Activated gamma-delta T cell treated with Interleukin-2 at 50 U/mL for 16 hours (primary cell): ENCODE measurements at regions not wholly inside any gene's neighbourhood (a gene's known extent, or its start where the extent isn't known, plus 50 kb on each side); places are given as distances from the start of the nearest gene placed in this dataset.

Experiments used
- DNase-seq: peaks from one replicate; pipeline ENCODE4 v3.0.0-alpha.2; 2020

GRCh38 chr2:103960129-103960513 is 893.8 kb upstream of the POU3F3 start:
- no peak for DNase-seq

- no peak for DNase-seq
Measured at GRCh38 chr2:103960951-103961350, 893.0 kb upstream of the POU3F3 start.

GRCh38 chr2:103961862-103962261 is 892.1 kb upstream of the POU3F3 start:
- DNase-seq = no peak

- DNase-seq = no peak
Measured at GRCh38 chr2:103962670-103963069, 891.2 kb upstream of the POU3F3 start.

DNA sequence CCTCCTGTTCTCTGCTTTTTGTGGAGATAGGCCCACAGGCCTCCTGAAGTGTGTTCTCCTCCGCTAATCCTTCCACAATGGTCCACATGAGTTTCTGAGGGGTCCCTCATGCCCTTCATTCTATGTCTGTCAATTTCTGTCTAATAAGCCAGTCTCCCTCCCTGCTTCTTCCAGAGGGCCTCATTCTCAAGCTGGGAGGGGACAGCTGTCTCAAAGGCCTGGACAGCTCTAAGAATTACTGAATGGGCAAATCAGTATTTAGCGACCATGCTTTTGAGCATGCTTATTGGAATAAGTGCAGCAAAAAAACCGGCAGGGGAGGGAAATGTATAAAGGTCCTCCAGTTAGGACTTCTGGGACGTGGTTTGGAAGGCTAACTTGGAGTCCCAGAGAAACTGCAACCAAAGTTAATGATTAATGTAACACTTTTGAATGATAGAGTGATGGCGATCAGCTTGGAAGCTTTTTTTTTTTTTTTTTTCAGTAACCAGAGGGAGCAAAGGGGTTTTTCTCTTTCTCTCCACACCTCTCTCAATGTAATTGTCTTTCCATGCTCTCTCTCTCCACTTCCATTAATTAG is 890.7 kb upstream of the POU3F3 start:
- no peak for DNase-seq

DNA sequence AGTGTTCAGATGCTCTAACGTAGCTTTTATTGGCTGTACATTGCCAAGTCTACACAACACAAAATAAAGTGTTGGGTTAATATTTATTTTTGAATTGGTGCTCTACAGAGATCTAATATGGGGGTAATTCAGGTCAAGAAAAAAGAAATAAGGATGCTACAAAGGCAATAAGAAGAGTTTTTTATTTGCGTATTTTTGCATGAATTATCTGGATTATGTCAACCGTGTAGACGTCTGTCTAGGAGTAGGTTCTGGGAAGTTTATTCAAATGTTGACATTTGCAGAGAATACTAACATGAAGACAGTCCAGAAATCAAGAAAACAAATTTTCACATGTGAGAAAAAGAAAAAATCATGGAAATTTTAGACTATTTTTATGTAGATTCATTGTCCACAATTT is 876.7 kb upstream of the POU3F3 start:
- no peak for DNase-seq

DNA sequence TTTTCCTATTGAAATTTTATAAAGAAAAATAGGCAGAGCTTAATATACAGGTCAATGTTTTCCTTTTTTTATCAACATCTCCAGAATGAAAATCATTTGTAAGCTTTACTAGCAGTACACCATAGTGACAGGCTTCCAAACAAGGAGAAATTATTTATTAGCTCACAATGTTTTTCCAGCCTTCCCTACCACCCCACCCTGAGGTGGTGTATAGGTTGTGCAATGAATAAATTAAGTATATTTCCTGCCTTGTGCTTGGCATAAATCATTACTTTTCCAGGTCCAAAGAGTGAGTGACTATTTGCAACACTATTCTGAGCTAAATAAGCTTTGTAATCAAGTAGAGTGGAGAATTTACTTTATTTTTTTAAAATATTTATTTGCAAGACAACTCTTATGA is 876.2 kb upstream of the POU3F3 start:
- DNase-seq = no peak

DNA sequence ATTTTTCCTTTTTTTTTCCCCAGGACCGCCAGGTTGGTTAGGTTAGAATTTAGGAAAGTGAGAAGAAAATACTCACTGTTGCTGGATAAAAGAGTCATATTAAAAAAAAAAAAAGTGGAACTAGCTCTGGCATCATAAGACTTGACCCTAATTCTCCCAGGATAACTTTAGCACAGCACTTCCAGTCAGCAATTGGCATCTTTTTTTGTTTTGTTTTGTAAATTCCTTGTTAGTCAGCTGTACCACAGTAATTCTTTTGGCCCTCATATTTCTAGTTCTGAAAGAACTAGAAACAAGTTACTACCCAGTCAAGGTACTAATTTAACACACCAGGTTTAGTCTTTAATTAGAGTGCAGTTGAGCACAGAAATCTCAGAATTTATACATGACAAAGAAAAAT is 873.5 kb upstream of the POU3F3 start:
- DNase-seq = no peak

DNA sequence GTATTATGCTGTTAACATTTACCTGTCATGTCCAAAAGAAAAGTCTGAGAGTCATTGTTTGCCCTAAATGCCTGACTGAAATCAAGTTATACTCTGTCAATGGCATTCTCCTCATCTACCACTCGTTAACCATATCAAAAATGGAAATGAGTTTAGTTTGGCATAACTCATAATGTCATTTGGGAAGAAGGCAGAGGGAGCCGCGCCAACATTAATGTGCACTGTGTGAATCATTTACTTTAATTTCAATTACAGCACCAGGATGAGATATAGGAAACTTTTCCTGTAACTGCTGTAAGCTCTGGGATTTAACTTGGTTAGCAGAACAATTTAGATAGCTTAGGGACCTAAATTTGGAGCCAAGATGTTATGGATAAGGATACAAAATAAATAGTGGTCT is 871.2 kb upstream of the POU3F3 start:
- DNase-seq = no peak

GRCh38 chr2:103986001-103986400 is 867.9 kb upstream of the POU3F3 start:
- DNase-seq = no peak

DNA sequence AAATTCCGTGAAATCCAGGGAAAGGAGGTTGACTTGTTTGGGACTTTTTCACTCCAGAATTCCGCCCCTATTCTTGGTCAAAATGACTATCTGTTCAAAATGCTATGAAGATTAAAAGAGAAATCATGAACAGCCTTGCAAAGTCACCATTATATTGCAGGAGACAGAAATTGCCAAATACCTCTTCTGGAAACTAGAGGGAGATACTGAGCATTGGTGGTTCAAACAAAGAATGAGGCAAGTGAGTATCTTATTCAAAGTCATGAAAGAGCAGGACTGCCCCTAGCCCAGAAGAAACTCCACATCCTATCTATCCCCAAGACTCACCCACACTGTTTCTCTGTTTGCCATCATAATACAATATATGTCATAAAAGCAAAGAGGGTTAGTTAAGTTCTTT is 862.3 kb upstream of the POU3F3 start:
- DNase-seq = no peak

GRCh38 chr2:104004821-104005220 is 849.1 kb upstream of the POU3F3 start:
- no peak for DNase-seq

DNA sequence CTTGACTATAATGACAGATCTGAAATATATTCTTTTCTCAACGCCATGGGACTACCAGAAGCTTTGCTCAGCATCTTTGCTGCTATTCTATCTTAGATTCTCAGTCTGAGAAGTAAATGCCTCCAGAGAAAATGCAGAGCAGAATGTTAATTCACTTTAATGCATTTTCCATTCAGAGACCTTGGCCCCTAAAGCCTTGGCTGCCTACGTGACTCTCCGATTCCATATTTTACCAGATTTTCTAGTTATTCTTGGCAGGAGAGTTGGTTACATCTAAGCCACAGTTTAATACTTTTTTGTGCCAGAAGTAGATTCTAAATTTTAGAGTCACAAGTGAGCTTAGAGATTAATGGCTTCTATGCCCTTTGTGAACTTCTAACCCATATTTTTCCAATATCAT is 837.1 kb upstream of the POU3F3 start:
- no peak for DNase-seq

- DNase-seq = no peak
Measured at GRCh38 chr2:104023306-104023705, 830.6 kb upstream of the POU3F3 start.

GRCh38 chr2:104023765-104024164 is 830.1 kb upstream of the POU3F3 start:
- DNase-seq = no peak

DNA sequence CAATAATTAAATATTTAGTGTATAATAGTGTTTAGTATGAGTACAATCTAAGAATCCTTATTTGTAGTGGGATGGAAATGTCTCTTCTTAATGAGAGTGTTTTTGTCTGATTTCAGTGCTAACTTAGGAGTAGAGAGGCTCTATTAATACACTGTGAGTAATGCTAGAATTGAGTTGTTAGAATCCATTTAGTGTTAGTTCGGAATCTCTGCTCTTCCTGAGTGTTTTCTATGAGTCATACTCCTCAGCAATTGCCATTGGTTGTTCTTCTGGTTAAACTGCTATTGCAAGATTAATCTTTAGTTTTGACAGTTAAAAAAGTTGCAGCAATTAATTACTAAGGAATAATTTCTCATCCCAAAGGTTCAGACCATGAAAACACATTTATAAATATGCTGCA is 828.6 kb upstream of the POU3F3 start:
- DNase-seq = no peak

DNA sequence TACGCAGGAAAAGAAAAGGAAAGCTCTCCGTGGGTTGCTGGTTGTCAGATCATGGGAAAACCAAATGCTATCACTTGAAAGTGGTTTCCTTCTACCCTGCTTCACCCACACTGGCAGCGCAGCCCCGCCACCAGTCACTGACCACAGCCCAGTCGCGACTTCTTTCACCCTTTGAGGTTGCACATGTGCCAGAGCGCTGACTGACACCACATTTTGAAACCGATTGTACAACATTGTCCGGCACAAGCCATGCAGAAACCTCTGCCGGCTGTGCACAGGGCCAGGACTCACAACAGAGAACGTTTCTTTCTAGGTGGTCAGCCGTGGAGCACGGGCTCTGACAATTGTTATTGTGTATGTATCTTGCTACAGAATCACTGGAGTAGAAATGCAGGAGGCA is 827.2 kb upstream of the POU3F3 start:
- DNase-seq = no peak

GRCh38 chr2:104027321-104027720 is 826.6 kb upstream of the POU3F3 start:
- no peak for DNase-seq

DNA sequence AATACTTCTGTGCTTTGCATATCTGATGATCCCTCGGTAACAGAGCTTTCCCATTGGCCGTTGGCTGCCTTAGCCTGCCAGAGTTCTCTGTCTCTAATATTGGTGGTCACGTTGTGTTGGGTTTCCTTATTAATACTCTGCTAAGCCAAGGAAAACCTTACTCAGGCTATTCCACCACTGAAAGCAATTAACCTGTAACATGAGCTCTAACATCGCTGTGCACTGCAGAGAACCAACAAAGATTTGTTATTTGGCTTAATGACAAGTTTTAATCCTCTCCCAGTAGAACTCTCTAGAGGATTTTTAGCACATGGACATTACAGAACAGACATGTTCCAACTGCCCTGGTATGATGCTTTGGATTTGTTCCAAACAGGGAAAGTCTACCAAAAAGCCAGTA is 825.9 kb upstream of the POU3F3 start:
- no peak for DNase-seq

DNA sequence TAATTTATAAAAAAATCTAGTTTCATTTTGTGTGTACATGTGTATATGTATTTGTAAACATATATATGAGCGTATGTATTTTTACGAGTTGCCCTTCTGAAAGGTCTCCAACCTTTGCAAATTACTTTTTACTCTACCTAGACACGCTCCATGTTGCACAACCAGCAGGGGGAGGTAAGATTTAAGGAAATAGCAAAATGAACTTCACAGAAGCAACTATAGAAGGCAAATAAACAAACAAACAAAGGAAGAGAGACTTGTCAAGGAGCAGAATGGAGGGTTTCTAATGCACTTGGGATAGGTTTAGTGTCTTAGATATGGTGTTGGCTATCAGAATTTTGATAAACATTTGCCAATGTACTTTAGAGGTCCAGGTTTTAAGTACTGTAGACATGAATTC is 820.5 kb upstream of the POU3F3 start:
- no peak for DNase-seq

DNA sequence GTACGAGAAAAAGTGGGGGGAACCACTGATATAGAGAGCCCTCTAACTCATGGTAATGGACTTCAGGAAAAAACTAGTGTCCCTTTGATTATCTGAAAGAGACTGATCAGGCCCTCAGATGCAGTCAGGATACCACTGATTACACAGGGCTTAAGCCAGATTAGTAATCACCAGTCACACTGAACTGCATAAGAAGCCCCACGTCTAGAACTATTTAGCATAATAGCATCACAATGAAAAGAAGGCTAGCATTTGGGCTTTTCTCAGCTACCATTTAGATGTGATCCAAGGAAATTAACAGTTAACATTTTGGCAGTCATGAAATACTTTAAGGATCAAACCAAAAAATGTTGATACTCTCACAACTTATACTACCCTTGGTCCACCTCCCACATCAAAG is 813.1 kb upstream of the POU3F3 start:
- no peak for DNase-seq

DNA sequence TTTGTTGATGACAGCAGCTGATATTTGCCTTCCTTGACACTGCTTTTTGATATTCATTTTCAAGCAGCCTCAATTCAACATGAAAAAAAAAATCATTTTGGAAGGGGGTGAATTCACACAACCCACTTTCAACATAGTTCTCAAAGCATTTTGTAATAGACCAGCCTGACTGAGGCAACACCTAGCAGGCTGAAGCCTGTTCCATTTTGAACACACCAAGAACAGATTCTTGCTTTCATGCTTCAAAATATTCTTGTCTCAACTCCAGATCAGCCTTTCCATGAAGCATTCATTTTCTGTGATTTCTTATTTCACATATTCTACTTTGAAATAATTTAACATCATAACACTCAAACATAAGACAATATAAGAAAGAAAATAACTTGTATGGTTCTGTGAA is 812.6 kb upstream of the POU3F3 start:
- DNase-seq = no peak

- no peak for DNase-seq
Measured at GRCh38 chr2:104043864-104044263, 810.1 kb upstream of the POU3F3 start.

DNA sequence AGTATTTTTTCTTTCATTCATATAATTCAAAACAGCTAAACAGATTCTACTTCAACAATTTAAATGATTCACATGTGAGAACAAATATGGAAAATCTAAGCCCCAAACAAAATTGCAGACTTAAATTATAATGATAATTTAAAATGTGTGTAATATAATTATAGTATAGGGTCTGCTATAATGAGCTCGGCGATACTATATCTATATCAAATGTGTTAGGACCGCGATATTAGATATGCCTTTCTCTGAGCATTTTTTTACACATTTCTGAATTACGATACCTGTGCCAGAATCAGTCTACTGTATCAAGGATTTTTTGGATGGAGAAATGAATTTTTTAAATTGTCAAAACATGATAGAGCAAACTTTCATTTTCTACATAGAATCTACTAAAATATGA is 808.8 kb upstream of the POU3F3 start:
- no peak for DNase-seq

DNA sequence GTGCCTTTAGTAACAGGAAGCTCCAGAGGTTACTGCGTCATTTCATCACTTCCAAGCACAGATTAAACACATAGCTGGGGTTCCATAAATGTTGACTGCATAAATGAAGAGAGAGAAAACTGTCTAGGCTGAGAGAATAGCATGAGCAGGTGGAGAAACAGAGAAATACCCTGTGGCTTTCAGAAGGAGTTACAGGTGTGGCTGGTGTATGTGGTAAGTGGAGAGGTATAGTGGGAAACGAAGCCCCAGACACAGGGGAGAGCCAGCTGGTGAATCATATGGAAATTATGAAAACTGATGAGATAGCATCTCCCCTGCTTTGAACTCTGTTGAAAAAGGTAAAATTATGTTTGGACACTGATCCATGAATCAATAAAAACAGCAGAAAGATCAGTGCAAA is 807.4 kb upstream of the POU3F3 start:
- no peak for DNase-seq

GRCh38 chr2:104047516-104047915 is 806.4 kb upstream of the POU3F3 start:
- no peak for DNase-seq
